OCI-LY7 (cell line): ENCODE measurements at regions not wholly inside any gene's neighbourhood (a gene's known extent, or its start where the extent isn't known, plus 50 kb on each side); places are given as distances from the start of the nearest gene placed in this dataset.

Experiments
- CTCF ChIP-seq: fragments of 200-600 bp; sonication (generic); conservative IDR thresholded peaks from 2 replicates; pipeline ENCODE4 v1.5.1; 2014; ENCODE audit warnings: mild to moderate bottlenecking, antibody characterized with exemption, low read length, moderate library complexity, mixed read lengths
- EZH2phosphoT487 ChIP-seq: fragments of 200-600 bp; sonication (generic); IDR thresholded peaks from 2 replicates; pipeline ENCODE4 v1.6.1; 2018; ENCODE audit warnings: low read depth, borderline replicate concordance, mild to moderate bottlenecking, mixed run types, antibody characterized with exemption, low read length, moderate library complexity, mixed read lengths

GRCh38 chr2:81976998-81977397 is 1672.4 kb upstream of the LRRTM1 start:
- TF ChIP-seq CTCF (no peak), EZH2phosphoT487 (no peak)
